OCI-LY1 (cell line): ENCODE measurements at regions not wholly inside any gene's neighbourhood (a gene's known extent, or its start where the extent isn't known, plus 50 kb on each side); places are given as distances from the start of the nearest gene placed in this dataset.

ENCODE experiments used
- EZH2 ChIP-seq: fragments of 200-600 bp; sonication (generic), shearing (Covaris generic); IDR thresholded peaks from 2 replicates; pipeline ENCODE4 v1.8.0; 2017; ENCODE audit warnings: borderline replicate concordance, mixed run types, mild to moderate bottlenecking, antibody characterized with exemption, low read length, moderate library complexity, mixed read lengths
- TF ChIP-seq, protein P1 (sequence below): fragments of 200-600 bp; sonication (generic), shearing (Covaris generic); IDR thresholded peaks from 2 replicates; pipeline ENCODE4 v1.5.1; 2017; ENCODE audit warnings: mild to moderate bottlenecking, antibody characterized with exemption, low read length, moderate library complexity, mixed read lengths

DNA sequence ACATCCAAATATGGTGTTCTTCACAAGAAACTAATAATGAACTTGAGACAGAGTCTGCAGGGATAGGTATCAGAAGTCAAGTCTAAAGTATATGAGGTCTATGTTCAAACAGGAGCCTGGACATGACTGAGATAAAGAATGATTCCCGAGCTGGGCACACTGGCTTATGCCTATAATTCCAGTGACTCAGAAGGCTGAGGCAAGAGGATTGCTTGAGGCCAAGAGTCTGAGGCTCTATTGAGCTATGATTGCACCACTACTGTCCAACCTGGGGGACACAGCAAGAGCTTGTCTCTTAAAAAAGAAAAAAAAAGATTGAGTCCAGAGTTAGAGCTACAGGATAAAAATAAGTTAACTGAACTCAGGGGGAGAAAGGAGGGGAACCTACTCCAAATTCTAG is 246.5 kb downstream of the LRRN1 start:
- no peak for TF ChIP-seq EZH2
- TF ChIP-seq, protein P1, sequence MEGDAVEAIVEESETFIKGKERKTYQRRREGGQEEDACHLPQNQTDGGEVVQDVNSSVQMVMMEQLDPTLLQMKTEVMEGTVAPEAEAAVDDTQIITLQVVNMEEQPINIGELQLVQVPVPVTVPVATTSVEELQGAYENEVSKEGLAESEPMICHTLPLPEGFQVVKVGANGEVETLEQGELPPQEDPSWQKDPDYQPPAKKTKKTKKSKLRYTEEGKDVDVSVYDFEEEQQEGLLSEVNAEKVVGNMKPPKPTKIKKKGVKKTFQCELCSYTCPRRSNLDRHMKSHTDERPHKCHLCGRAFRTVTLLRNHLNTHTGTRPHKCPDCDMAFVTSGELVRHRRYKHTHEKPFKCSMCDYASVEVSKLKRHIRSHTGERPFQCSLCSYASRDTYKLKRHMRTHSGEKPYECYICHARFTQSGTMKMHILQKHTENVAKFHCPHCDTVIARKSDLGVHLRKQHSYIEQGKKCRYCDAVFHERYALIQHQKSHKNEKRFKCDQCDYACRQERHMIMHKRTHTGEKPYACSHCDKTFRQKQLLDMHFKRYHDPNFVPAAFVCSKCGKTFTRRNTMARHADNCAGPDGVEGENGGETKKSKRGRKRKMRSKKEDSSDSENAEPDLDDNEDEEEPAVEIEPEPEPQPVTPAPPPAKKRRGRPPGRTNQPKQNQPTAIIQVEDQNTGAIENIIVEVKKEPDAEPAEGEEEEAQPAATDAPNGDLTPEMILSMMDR = no peak
